Stimulated activated CD4-positive, alpha-beta T cell treated with anti-CD3 and anti-CD28 coated beads, Interleukin-12 subunit alpha, Interleukin-12 subunit beta, amount 100 ng/mL, for 4 hours (primary cell): ENCODE measurements at regions not wholly inside any gene's neighbourhood (a gene's known extent, or its start where the extent isn't known, plus 50 kb on each side); places are given as distances from the start of the nearest gene placed in this dataset.
"Not testable (repeated sequence)": the region's sequence is repeated elsewhere in the genome, so short reads cannot be mapped to it uniquely, and the experiment has no call there.

Source experiments
- DNase-seq: peaks from one replicate; pipeline ENCODE4 v3.0.0-alpha.2; 2020

DNA sequence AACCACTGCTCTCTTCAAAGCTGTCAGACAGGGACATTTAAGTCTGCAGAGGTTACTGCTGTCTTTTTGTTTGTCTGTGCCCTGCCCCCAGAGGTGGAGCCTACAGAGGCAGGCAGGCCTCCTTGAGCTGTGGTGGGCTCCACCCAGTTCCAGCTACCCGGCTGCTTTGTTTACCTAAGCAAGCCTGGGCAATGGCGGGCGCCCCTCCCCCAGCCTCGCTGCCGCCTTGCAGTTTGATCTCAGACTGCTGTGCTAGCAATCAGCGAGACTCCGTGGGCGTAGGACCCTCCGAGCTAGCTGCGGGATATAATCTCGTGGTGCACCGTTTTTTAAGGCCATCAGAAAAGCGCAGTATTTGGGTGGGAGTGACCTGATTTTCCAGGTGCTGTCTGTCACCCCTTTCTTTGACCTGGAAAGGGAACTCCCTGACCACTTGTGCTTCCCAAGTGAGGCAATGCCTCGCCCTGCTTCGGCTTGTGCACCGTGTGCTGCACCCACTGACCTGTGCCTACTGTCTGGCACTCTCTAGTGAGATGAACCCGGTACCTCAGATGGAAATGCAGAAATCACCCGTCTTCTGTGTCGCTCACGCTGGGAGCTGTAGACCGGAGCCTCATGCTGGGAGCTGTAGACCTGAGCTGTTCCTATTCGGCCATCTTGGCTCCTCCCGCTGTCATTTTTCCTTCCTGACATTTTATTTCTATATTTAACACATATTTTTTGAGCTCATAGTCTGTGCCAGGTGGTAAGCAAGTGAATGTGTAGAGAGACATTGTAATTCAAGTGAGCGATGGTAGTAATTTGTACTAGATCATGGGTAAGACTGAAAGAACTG, 551.5 kb downstream of the RAB38 start:
- not testable (repeated sequence) for DNase-seq

GRCh38 chr11:87616511-87616910, 558.7 kb downstream of the RAB38 start:
- no peak for DNase-seq

GRCh38 chr11:87604350-87604749, 566.6 kb downstream of the TMEM135 start:
- no peak for DNase-seq

GRCh38 chr11:87603887-87604286, 566.2 kb downstream of the TMEM135 start:
- DNase-seq: no peak

DNA sequence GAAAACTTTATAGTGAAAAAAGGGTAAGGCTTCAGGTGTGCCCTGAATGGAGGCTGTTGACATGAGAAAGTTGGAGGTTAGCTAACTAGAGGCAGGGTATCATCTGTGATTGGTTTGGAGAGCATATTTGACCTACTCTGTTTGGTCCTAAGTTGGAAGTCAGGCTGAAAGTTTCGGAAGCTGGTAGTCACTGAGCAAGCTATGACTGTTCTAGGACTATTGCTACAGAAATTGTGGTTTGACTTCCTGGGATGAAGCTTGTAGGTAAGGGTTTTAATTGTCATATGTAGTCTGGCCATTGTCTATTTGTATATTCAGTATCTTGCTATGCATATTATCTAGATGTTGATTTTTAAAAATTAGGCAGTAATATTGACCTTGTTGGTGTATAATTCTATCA, 565.0 kb downstream of the TMEM135 start:
- no peak for DNase-seq

DNA sequence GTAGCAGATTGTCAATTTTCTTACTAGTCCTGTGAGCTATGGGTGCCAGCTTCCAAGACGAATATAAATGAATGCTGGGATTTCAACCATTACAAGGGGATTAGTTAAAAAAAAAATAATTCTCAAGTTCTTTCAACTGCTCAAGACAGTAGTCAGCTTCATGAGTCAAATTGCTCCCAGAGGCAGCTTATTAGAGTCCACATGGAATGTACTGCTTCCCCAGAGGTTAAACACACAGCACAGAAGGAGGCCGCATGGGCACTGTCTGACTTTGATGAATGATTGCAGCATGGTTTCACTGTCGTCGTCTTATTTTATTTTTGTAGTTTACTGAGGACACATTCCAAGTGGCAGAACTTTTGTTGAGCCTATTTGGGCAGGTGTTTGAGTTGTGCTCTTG, 563.2 kb downstream of the TMEM135 start:
- DNase-seq: no peak

- DNase-seq: no peak
These were observed 560.0 kb downstream of the TMEM135 start for GRCh38 chr11:87597725-87598124.

- no peak for DNase-seq
These were observed 558.4 kb downstream of the TMEM135 start for GRCh38 chr11:87596176-87596575.

- DNase-seq: no peak
These were observed 551.3 kb downstream of the TMEM135 start for GRCh38 chr11:87589082-87589481.

- not testable (repeated sequence) for DNase-seq
These were observed 547.9 kb downstream of the TMEM135 start for GRCh38 chr11:87585613-87586012.

GRCh38 chr11:87583931-87584330, 546.2 kb downstream of the TMEM135 start:
- DNase-seq: no peak

DNA sequence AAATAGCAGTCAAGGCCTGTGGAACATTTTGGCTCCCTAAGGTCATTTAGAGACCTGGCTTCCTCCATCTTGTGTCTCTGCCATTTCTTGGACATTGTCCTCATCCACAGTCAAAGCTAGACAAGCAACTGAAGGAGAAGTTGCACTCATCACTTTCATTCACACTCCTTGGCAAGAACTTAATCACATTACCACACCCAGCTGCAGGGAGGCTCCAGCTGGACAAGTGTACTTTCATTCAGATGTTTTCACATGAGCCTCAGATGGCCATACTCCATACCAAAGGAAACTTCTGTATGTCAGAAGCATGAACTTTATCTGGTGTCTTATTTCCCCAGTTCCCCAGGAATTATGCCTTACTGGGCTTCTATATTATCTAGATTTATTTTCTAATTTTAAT, 537.4 kb downstream of the TMEM135 start:
- DNase-seq: no peak

GRCh38 chr11:87574193-87574592, 536.5 kb downstream of the TMEM135 start:
- no peak for DNase-seq

- no peak for DNase-seq
These were observed 536.0 kb downstream of the TMEM135 start for GRCh38 chr11:87573708-87574107.

DNA sequence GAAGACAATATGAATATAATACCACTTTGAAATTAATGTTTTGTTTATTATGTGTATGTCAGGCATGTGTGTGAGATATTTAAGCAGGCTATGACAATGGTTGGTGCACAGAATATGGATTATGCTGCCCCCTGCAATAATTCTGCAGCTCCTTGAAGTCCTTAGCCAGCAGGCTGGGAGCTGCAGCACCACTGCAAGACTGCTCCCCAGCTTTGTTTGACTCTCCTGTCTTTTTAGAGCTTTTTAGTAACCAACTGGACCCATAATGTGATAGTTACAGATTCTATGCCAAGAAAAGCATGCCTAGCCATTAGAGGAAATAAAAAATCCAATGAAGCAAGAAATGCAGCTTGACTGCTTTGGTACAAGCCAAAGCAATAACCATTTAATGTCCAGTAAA, 535.1 kb downstream of the TMEM135 start:
- no peak for DNase-seq

DNA sequence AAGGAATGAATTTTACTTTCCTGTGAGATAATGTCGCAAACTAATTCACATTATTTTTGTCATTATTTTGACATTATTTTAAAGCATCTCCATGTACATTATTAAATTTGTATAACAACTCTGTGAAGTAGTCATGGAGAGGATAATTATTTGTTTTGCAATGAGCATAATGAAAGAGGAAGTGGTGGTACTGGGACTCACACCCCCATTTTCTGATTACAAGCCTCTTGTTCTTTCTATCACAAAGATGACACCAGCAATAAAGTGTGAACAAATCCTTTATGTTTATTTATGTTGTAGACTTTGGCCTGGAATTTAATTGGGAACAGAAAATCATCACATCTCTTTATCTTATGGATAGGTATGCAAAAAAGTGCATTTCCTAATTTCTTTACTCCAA, 522.6 kb downstream of the TMEM135 start:
- no peak for DNase-seq

- DNase-seq: not testable (repeated sequence)
These were observed 522.1 kb downstream of the TMEM135 start for GRCh38 chr11:87559852-87560251.

DNA sequence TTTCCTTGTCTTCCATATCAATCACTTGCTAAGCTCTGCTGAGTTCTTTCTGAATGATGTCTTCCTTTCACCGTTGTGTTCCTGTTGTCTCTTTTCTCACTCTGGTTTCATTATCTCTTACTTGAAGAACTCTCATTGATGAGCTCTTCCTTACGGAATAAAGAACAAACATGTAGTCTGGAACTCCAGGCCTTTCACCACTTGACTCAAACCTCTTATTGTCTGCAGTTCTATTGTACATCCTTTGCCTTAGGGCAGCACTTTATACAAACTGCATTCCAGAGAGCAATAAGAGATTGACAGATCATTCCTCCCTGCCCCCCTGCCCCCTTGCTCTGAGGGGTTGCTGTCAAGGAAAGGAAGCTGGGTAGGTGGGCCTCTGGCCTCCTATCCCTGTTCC, 517.4 kb downstream of the TMEM135 start:
- no peak for DNase-seq

- DNase-seq: no peak
These were observed 511.1 kb downstream of the TMEM135 start for GRCh38 chr11:87548797-87549196.

GRCh38 chr11:87545858-87546257, 508.1 kb downstream of the TMEM135 start:
- no peak for DNase-seq

DNA sequence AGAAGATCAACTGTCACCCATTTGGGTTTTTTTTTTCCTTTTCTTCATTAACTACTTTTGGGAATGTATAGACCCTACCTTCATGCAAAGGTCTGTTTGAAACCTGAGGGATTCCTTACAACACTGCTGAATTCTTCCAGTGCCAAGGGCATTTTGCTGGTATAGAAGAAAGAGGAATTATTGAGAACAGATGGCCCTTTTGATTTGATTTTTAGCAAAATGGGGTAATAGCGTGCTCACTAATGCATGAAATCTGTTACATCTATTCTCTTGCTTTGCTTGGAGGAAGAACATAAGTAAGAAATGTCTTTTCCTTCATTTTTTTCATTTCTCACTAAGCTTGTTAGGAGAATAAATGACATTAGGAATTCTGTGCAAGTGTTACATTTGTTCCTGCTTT, 501.9 kb downstream of the TMEM135 start:
- no peak for DNase-seq

DNA sequence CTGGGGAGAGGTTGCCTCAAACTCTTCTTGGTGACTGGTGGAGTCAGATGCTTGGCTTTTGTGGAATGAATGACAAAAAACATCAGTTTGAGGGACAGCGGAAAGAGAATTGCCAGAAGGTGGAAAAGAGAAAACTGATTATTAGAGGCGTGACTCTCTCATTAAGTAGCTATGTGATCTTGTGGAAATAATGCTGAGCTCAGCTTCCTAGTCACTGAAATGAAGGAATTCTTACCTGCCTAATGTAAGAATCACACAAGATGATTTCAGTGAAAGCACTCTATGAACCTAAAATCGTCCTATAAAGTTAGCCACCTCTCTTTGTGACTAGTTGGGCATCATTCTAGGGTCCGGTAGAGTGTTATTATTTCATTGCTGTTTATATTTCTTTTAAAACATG, 498.8 kb downstream of the TMEM135 start:
- DNase-seq: no peak

DNA sequence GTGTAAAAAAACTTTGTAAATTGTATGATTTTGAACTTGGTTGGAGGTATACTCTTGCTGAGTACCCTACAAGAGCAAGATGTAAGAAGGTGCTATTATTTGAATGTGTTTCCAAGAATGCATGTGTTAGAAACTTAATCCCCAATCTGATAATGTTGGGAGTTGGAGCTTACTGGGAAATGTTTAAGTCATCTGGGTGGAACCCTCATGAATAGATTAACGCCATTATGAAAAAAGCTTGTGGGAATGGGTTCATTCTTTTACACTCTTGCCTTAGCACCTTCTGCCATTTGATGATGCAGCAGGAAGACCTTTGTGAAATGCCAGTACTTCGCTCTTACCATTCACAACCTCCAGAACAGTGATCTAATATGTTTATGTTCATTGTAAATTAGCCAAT, 498.3 kb downstream of the TMEM135 start:
- DNase-seq: no peak

GRCh38 chr11:87535513-87535912, 497.8 kb downstream of the TMEM135 start:
- DNase-seq: no peak

- not testable (repeated sequence) for DNase-seq
These were observed 494.1 kb downstream of the TMEM135 start for GRCh38 chr11:87531835-87532234.
